T47D (cell line): ENCODE measurements at regions not wholly inside any gene's neighbourhood (a gene's known extent, or its start where the extent isn't known, plus 50 kb on each side); places are given as distances from the start of the nearest gene placed in this dataset.

Experiments used
- DNase-seq, 2 experiments: peaks; one replicate each; pipeline versions ENCODE4 v3.0.0 to v3.0.0-alpha.2; 2011 to 2012; ENCODE audit warnings: low read depth in 1 of 2, low spot score in 1 of 2
- JUND ChIP-seq: IDR thresholded peaks from 2 replicates; pipeline ENCODE4 v1.6.1; 2012; ENCODE audit warnings: low read depth
- in situ Hi-C: cut with HindIII; loops from 2 replicates; pipeline ENCODE4 v1.10.0; 2016; ENCODE audit warnings: low sequenced_read_pairs, low pct_unique_long_range_greater_than_20kb

DNA sequence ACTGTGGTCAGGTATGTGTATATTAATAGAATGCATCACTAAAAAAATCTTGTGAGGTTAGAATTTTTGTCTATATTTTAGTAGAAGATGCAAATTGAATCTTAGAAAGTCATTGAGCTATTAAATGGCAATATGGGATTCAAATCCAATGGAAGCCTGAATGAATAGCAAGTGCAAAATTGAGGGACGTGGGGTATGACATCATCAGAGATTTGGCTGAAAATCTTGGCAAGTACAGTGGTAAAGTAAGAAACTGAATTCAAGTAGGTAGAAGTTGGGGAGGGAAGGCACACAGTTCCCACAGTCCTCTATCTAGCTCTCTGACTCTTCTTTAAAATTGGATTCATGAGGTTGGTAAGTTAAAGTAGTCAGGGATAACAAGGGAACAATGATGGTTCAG, 97.4 kb upstream of the SSTR1 start:
- TF ChIP-seq JUND = no peak
- in situ Hi-C loops = no loop called here
- DNase-seq = no peak

DNA sequence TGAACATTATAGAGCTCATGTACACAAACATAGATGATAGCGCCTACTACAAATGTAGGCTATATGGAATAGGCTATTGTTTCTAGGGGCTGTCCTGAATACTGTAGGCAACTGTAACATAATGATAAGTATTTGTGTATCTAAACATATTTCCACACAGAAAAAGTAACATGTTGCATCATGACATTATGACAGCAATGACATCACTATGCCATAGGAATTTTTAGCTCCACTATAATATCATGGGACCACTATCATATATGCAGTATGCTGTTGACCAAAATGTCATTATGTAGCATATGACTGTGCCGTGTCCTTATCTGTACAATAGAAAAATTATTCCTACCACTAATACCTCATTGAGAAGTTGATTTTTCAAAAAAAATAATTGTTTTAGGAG, 96.7 kb upstream of the SSTR1 start:
- in situ Hi-C loops = no loop called here
- TF ChIP-seq JUND = no peak
- DNase-seq = no peak

DNA sequence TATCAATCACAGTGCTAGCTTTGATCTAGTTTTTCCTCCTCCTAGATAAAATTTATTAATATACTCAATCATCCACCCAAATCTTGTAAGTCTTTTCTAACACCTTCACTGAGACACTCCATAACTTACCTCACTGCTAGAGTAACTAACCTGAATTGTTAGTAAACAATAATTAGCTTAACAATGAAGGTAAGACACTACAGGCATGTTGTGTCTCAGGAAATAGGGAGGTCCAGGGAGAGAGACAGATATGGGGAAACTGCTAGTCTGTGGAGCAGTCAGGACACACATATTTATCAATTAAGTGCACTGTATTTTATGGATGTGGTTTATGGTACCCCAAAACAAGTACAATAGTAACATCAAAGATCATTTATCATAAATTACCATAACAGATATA, 94.2 kb upstream of the SSTR1 start:
- in situ Hi-C loops = no loop called here
- TF ChIP-seq JUND = no peak

DNA sequence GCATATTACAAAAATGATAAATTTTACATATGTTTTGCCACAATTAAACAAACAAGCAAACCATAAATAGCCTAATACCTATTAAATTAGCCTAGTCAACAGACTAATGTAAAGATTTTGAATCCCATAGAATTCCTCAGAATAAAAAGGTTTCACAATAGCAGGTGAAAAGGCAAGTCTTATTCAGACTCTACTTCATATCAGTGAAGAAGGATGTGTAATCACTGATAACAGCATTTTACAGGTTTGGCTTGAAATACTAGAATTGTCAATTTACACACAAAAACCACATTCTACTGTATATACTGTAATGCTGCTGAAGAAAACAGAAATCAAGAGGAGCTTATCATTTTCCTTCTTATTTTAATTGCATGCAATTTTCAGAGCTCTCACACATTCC, 90.8 kb upstream of the SSTR1 start:
- no peak for DNase-seq
- in situ Hi-C loops = no loop called here
- no peak for TF ChIP-seq JUND

More for the DNA sequence above, 94.2 kb upstream of the SSTR1 start:
- no peak for DNase-seq

DNA sequence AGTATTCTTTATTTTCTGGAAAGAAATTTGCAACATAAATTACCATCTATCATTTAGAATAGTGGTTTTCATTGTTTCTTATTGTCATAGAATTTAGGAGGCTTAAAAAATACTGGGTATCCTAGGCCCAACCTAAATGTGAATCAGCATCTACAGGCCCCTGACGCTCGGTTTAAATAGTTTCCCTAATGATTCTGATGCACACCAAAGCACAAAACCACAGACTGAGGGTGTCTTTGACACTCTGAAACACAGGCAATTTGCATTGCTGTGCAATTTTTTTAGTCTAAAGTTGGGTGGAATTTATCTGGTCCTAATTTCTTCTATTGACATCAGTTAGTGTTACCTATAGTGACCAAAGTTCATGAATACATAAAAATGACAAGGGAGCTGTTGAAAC, 87.6 kb upstream of the SSTR1 start:
- no peak for TF ChIP-seq JUND
- DNase-seq = no peak
- in situ Hi-C loops = no loop called here

DNA sequence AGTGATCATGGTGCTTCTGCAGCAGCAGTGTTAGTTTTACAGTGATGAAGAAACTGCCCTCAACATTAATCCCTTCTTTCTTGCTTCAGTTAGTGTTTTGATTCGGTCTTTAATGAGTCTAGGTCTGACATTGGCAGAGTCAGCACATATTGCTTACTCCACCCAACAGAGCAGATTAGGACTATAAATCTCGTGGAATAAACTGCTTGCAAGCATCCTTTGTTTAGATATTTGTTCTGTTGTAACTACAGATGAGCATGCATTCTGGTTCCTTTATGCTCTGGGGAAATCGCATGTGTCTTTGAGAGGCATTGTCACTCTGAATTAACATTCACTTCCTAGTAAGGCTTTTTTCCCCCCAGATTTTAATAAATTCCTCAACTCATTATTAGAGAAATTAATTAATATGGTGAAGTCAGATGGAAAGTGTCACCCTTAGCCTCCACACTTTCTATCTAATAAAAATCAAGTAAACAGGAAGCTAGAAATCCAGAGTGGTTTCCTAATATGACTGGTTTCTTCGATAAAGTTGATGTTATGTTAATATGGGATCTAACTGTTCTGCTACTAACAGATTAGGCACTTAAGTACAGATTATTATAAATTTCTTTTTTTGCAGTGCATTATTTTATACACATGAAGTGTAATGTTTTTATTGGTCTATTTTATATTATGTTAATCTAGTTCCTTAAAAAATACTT, 86.2 kb upstream of the SSTR1 start:
- no peak for TF ChIP-seq JUND
- no peak for DNase-seq
- in situ Hi-C loops = no loop called here

DNA sequence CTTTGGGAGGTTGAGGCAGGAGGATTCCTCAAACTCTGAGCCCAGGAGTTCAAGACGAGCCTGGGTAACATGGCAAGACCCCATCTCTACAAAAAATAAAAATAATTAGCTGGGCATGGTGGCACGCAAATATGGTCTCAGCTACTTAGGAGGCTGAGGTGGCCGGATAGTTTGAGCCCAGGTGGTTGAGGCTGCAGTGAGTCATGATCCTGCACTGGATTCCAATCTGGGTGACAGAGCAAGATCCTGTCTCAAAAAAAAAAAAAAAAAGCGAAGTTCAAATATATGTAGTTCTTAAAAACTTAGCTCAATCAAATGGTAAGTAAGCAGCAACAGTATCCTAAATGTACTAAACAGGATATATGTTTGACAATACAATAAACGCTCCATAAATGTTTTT, 85.5 kb upstream of the SSTR1 start:
- in situ Hi-C loops = no loop called here
- no peak for TF ChIP-seq JUND
- DNase-seq = no peak

DNA sequence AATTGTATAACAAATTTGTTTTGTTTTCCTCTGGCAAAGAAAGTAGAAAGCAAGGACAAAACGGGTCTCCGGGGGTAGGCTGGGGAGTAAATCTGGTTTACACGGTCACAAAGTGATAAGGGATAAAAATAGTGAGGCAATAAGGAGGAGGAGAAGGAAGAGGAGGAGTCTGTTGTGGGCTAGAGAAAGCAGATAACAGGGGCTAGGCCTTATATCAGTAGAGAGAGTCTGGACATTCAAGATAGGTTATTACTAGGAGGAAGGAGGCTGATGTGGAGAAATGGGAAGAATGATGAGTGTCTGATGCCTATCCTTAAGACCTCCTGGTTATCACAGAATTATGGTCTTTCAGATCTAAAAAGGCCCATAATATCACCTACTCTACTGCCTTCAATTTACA, 83.2 kb upstream of the SSTR1 start:
- no peak for DNase-seq
- in situ Hi-C loops = no loop called here
- TF ChIP-seq JUND = no peak

DNA sequence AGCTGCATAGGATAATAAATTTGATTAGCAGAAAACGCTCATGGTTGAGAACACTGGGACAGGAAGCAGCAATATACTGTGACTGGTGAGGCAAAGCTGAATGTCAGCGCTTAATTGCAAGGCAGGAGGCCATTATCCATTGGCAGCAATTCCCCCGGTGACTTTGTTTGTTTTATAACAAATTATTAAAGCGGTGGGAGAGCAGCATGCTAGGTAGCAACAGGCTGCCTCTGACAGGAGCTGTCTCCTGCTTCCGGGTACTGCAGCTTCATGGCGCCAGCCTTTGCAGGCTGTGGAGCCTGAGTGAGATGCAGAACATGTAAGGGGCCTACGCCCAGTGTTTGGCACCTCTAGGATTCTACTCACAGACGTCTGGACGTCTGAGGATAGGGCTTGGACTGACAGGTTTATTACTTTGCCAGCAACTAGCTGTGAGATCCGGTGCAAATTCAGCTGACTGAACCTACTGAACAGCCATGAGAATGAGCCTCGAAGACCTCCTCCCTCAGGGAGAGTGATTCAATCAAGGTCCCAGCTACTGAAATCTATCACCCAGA, 82.1 kb upstream of the SSTR1 start:
- no peak for TF ChIP-seq JUND
- no peak for DNase-seq
- in situ Hi-C loops = no loop called here

DNA sequence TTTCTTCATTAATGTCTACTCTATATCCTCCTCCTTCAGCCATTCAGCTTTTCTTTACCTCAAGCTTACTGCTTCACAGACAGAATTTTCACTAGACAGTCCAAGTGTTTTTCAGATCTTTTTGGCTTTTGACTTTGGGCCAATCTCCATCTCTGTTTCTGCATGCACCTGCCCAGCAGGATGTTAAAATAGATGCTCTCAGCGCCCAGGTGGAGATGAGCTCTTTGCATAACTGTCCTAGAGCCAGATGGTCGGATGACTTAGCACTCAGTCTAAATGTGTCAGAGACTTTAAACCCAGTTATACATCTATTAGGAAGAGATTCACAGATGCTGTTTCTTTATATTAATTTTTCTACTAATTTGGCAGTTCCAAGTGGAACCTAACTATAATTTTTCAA, 80.3 kb upstream of the SSTR1 start:
- in situ Hi-C loops = no loop called here
- no peak for TF ChIP-seq JUND
- DNase-seq = no peak

DNA sequence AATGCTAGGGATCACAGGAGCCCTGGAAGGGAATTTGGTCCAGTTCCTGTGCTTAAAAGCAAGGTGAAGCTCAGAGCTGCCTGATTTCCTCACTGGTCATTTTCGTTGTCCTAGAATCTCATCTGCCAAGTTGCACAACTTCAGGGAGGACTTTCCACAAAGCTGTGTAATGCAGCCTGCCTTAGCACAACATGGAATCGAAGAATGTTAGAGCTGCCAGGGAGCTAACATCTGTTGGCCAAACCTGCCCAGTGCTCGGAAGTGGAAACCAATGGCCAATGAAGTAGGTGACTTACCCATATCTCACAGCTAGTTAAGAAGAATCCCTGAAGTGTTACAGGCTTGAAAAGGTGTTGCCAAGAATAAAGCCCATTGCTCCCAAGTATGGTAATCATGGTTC, 79.9 kb upstream of the SSTR1 start:
- DNase-seq = no peak
- TF ChIP-seq JUND = no peak
- in situ Hi-C loops = no loop called here

DNA sequence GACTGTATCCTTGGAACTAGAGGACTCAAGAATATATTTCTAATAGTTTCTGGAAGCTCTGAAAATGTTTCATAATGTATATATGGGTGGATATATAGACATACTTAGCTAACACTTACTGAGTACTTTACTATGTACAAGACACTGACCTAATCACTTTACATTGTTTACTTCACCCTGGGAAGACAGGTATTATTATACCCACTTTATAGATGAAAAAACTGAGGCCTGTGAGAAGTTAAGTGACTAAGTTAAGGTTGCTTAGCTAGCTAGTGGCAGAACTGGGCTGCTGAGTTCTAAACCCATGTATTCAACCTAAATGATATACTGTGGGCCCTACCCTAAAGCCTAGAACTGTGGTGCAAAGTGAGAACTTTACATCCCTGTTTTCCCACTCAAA, 79.1 kb upstream of the SSTR1 start:
- in situ Hi-C loops = no loop called here
- TF ChIP-seq JUND = no peak
- DNase-seq = no peak

DNA sequence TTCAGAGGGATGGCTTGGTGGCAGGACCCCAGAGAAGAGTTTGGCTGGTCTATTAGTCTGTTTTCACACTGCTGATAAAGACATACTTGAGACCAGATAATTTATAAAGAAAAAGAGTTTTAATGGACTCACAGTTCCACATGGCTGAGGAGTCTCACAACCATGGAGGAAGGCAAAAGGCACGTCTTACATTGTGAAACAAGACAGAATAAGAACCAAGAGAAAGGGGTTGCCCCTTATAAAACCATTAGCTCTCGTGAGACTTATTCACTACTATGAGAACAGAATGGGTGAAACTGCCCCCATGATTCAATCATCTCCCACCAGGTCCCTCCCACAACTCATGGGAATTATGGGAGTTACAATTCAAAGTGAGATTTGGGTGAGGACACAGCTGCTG, 78.5 kb upstream of the SSTR1 start:
- no peak for DNase-seq
- TF ChIP-seq JUND = no peak
- in situ Hi-C loops = no loop called here

DNA sequence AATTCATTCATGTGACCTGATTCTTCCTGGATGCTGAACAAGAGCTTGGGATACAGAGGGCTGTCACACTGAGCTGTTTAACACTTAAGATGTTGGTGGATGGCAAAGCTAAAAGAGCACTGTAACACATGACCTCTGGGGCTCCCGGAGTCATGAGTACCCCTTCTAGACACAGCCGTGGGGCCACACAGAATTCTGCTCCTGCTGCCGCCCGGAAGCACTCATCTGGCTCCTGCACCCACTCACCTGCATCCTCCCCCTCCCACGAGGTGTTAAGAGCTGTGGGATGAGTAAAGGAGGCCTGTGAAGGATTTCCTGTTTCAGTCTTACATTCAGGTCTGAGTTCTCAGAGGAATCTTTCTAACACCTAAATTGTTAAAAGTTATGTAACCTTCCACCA, 78.0 kb upstream of the SSTR1 start:
- no peak for DNase-seq
- no peak for TF ChIP-seq JUND
- in situ Hi-C loops = no loop called here
